ENCODE measurements at regions not wholly inside any gene's neighbourhood (a gene's known extent, or its start where the extent isn't known, plus 50 kb on each side); places are given as distances from the start of the nearest gene placed in this dataset.

DNA sequence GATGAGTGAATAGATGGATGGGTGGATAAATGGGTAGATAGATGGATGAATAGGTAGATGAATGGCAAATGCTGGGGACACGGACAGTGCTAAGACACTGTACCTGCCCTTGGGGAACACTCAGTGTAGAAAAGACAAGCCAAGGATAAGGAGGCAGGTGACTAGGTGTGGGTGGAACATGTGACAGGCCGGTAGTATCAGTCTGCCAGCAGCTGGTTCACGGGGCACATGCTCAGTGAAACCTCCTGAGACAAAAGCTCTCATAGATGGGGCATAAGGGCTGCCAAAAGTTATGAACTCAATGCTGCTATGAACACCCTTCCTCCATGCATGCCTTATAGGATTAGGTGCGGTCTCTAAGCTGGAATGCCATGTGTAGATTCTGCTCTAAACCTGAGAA lies 71.0 kb downstream of the C5orf15 start:
- no peak overlapping the region for H3K4me3 ChIP-seq (ENCODE audit: low read depth, low read length)
- DNase-seq (ENCODE audit: low read depth) = no peak
- TF ChIP-seq, protein P1, sequence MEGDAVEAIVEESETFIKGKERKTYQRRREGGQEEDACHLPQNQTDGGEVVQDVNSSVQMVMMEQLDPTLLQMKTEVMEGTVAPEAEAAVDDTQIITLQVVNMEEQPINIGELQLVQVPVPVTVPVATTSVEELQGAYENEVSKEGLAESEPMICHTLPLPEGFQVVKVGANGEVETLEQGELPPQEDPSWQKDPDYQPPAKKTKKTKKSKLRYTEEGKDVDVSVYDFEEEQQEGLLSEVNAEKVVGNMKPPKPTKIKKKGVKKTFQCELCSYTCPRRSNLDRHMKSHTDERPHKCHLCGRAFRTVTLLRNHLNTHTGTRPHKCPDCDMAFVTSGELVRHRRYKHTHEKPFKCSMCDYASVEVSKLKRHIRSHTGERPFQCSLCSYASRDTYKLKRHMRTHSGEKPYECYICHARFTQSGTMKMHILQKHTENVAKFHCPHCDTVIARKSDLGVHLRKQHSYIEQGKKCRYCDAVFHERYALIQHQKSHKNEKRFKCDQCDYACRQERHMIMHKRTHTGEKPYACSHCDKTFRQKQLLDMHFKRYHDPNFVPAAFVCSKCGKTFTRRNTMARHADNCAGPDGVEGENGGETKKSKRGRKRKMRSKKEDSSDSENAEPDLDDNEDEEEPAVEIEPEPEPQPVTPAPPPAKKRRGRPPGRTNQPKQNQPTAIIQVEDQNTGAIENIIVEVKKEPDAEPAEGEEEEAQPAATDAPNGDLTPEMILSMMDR (IDR thresholded peaks at IDR 0.05; ENCODE audit: insufficient read depth, low read length) = no peak

DNA sequence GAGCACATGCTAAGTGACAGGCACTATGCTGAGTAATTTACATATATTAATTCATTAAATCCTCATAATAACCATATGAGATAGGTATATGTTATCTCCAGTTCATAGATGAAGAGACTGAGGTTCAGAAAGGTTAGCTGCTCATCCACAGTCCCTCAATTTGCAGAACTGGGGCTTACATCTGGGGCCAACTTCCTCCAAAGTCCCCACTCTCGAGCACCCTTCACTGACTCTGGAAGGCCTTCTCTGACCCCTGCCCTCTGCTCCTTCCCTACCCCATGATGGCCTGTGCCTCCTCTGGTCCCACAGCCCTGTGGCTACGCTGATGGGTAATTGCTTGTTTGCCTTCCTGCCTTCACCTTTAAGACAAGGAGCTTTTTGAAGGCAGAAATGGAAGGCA lies 71.6 kb downstream of the C5orf15 start:
- DNase-seq (ENCODE audit: low read depth) = no peak
- TF ChIP-seq, protein P1 (IDR thresholded peaks at IDR 0.05; ENCODE audit: insufficient read depth, low read length) = no peak
- no peak overlapping the region for H3K4me3 ChIP-seq (ENCODE audit: low read depth, low read length)

DNA sequence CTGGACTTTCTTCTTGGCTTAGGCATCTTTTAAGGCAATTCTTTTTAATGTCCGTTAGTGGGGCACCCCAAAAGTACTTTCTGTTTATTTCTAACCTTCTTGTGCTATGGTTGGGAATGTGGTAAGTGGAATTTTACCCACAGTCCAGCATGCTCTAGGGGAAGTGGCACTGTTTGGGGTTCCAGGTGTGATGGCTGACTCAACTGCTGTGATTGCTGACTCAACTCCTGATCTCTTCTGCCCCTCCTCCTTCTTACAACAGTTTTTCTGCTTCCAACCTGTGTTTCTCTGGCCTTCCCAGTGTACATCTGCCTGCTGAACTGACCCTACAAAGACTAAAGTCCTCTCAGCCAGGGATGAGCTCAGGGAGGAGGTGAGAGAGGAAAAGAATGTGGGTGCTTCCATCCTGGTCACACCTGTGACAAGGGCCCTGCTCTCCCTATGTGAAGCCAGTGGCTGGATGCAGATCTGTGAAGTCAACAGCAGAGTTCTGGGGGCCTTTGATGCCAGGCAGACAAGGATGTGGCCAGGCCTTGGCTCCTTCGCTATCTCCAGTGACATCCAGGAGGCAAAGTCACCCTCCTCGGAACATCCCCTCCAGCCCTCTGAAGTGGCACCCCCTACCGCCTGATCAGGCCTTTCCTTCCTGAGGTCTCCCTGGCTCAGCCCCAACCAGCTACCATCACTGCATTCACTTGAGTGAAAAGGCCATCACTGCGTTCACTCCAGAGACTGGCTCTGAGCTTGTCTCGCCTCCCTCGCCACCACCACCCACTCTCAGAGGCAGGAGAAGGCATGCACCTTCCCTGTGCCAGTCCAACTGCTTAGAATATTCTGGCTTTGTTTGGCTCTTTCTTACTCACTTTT lies 72.2 kb downstream of the C5orf15 start:
- DNase-seq (ENCODE audit: low read depth) = no peak
- TF ChIP-seq, protein P1 (IDR thresholded peaks at IDR 0.05; ENCODE audit: insufficient read depth, low read length) = no peak
- H3K4me3 ChIP-seq (ENCODE audit: low read depth, low read length) = no peak overlapping the region

DNA sequence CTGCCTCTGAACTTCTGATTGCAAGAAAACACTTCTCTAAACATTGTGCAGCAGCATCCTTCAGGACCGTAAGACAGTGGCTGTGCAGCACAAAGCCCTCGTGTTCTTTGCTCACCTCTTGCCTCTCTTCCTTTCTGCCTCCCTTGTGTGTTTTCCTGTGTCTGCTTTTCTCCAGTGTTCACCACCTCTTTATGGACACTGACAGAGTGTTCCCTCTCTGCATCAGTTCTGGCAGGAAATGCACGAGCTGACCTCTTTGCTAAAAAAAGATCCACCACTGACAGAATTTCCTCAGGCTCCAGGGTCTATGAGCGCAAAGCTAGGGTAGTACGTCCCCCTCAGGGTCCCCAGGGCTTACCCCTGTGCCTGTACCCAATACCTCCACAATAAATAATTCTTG lies 74.3 kb downstream of the C5orf15 start:
- no peak overlapping the region for H3K4me3 ChIP-seq (ENCODE audit: low read depth, low read length)
- TF ChIP-seq, protein P1 (IDR thresholded peaks at IDR 0.05; ENCODE audit: insufficient read depth, low read length) = no peak
- no peak for DNase-seq (ENCODE audit: low read depth)

DNA sequence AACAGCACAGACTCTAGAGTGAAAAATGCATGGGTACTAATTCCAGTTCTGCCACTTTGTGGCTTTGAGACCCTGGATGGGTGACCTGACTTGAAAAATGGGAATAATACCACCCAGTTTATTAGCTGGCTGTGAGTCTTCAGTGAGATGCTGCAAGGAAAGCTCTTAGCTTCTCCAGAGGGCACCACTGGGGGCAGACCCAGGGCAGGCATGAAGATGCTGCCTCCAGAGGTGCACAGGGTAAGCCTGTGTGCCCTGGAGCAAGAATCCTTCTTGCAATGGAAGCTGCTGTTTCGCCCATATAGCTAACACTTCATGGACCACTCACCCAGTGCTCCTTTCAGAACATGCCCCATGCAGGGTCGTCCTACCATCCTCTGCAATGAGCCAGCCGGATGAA lies 75.7 kb downstream of the C5orf15 start:
- H3K4me3 ChIP-seq (ENCODE audit: low read depth, low read length) = no peak overlapping the region
- no peak for DNase-seq (ENCODE audit: low read depth)
- TF ChIP-seq, protein P1 (IDR thresholded peaks at IDR 0.05; ENCODE audit: insufficient read depth, low read length) = no peak

DNA sequence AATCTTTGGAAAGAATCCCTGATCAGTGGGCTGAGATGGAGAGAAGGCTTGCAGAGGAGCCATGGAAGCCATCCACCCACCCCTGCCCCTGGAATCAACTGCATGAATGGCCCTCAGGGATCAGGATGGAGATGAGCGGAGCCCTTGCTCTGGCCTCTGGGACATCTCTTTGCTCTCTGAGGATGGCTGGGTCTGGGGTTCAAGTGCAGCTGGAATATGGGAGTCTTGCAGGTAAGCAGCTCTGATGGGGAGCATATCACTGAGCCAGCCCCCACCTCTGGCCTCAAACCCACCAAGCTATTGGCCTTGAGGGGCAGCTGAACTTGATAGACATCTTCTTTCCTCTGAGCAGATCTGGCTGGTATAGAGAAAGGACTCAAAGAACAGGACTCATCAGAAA lies 76.1 kb downstream of the C5orf15 start:
- TF ChIP-seq, protein P1 (IDR thresholded peaks at IDR 0.05; ENCODE audit: insufficient read depth, low read length) = no peak
- DNase-seq (ENCODE audit: low read depth) = no peak
- no peak overlapping the region for H3K4me3 ChIP-seq (ENCODE audit: low read depth, low read length)

Measured in fibroblast of the aortic adventitia (primary cell).